ENCODE measurements at regions not wholly inside any gene's neighbourhood (a gene's known extent, or its start where the extent isn't known, plus 50 kb on each side); places are given as distances from the start of the nearest gene placed in this dataset.

DNA sequence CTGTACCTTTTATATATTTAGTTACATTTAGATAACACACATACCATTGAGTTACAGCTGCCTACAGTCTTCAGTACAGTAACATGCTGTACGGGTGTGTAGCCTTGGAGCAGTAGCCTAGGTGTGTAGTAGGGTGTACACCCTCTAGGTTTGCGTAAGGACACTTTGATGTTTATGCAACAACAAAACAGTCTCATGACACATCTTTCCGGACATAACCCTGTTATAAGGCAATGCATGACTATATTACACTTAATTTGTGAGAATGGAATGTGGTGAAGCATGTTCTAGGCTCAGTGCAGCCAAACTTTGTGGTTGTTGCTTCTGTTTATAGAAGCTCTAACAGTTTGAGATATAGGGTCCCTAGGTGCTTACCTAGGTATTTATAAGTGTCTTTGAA is 65.4 kb downstream of the SPRY1 start:
- TF ChIP-seq, protein P1, sequence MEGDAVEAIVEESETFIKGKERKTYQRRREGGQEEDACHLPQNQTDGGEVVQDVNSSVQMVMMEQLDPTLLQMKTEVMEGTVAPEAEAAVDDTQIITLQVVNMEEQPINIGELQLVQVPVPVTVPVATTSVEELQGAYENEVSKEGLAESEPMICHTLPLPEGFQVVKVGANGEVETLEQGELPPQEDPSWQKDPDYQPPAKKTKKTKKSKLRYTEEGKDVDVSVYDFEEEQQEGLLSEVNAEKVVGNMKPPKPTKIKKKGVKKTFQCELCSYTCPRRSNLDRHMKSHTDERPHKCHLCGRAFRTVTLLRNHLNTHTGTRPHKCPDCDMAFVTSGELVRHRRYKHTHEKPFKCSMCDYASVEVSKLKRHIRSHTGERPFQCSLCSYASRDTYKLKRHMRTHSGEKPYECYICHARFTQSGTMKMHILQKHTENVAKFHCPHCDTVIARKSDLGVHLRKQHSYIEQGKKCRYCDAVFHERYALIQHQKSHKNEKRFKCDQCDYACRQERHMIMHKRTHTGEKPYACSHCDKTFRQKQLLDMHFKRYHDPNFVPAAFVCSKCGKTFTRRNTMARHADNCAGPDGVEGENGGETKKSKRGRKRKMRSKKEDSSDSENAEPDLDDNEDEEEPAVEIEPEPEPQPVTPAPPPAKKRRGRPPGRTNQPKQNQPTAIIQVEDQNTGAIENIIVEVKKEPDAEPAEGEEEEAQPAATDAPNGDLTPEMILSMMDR (optimal IDR thresholded peaks at IDR 0.05 in 1 of 3, IDR thresholded peaks at IDR 0.05 in 1 of 3, conservative IDR thresholded peaks at IDR 0.05 in 1 of 3; ENCODE audit: extremely low read depth in 1 of 3, insufficient read depth in 2 of 3, low read length in 3 of 3), result no peak
- no peak for TF ChIP-seq EZH2 (IDR thresholded peaks at IDR 0.05; ENCODE audit: low read length)
